ENCODE measurements at regions not wholly inside any gene's neighbourhood (a gene's known extent, or its start where the extent isn't known, plus 50 kb on each side); places are given as distances from the start of the nearest gene placed in this dataset.

- no peak for TF ChIP-seq EZH2 (IDR thresholded peaks at IDR 0.05; ENCODE audit: borderline replicate concordance, low read depth, low read length, poor library complexity, severe bottlenecking)
- no peak for TF ChIP-seq CTCF (conservative IDR thresholded peaks at IDR 0.05; ENCODE audit: low read depth, low read length)
These were observed 61.6 kb upstream of the CDON start for GRCh38 chr11:126124231-126124661.

Data from A673 (cell line).